MG63 (cell line): ENCODE measurements at regions not wholly inside any gene's neighbourhood (a gene's known extent, or its start where the extent isn't known, plus 50 kb on each side); places are given as distances from the start of the nearest gene placed in this dataset.

ENCODE experiments used
- DNase-seq: peaks from one replicate; pipeline ENCODE4 v3.0.0-alpha.2; 2020
- H3K27me3 ChIP-seq: fragments of 250-450 bp; sonication (Bioruptor Pico); 2 replicates; pipeline ENCODE4 v1.5.1; 2020; ENCODE audit warnings: mild to moderate bottlenecking, moderate library complexity
- H3K36me3 ChIP-seq: fragments of 250-450 bp; sonication (Bioruptor Pico); 2 replicates; pipeline ENCODE4 v1.5.1; 2020; ENCODE audit warnings: mild to moderate bottlenecking, moderate library complexity
- H3K4me3 ChIP-seq: fragments of 250-450 bp; sonication (Bioruptor Pico); 2 replicates; pipeline ENCODE4 v1.5.1; 2020; ENCODE audit warnings: mild to moderate bottlenecking, moderate library complexity
- H3K9me3 ChIP-seq: fragments of 250-450 bp; sonication (Bioruptor Pico); 2 replicates; pipeline ENCODE4 v1.5.1; 2020; ENCODE audit warnings: mild to moderate bottlenecking, moderate library complexity

DNA sequence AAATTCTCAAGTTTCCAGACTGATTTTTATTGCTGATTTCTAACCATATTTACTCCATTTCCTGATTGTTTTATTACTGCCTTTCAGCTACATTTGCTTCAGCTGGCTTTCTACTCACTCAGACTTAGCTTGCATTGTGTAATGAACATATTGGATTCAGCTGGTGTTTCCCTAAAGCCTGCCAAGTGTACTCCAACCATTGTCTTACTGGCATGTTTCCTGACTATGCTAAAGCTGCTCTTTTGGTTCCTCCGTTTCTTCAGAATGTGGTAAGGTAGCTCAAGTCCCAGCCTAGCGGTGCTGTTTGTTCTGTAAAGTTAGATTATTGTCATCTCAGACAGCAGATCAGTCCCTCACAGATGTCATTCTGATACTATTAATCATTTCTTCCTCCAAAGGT lies 53.1 kb upstream of the GLRA2 start:
- Histone ChIP-seq H3K4me3 (no peak overlapping the region), H3K36me3 (no peaks in the 10 kb centered on the region), H3K27me3 (no peaks in the 10 kb centered on the region), H3K9me3 (no peaks in the 10 kb centered on the region)
- DNase-seq: no peak

DNA sequence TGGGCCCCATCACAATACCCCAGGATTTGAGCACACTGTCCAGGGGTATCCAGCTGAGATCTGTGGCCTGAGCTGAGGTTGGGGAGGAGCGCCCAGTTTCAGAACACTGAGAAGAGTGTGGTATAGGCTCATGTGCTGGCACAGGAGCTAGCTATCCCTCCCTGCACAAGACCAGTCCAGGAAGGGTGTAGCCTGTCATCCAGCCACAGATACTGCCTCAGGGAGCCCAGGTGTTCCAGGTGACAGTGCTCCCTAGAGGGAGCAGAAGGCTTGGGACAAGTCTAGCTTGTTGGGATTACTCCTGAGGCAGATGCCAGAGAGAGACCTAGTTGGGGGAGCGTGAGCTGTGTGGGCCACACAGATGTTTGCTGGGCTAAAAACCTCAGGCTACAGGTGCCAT lies 79.6 kb upstream of the GLRA2 start:
- H3K36me3 ChIP-seq: no peaks in the 10 kb centered on the region
- no peaks in the 10 kb centered on the region for H3K27me3 ChIP-seq
- H3K4me3 ChIP-seq: no peak overlapping the region
- no peaks in the 10 kb centered on the region for H3K9me3 ChIP-seq
- no peak for DNase-seq

GRCh38 chrX:14448406-14448805 lies 80.9 kb upstream of the GLRA2 start:
- Histone ChIP-seq H3K27me3 (no peaks in the 10 kb centered on the region), H3K4me3 (no peak overlapping the region), H3K9me3 (no peaks in the 10 kb centered on the region), H3K36me3 (no peaks in the 10 kb centered on the region)
- no peak for DNase-seq

DNA sequence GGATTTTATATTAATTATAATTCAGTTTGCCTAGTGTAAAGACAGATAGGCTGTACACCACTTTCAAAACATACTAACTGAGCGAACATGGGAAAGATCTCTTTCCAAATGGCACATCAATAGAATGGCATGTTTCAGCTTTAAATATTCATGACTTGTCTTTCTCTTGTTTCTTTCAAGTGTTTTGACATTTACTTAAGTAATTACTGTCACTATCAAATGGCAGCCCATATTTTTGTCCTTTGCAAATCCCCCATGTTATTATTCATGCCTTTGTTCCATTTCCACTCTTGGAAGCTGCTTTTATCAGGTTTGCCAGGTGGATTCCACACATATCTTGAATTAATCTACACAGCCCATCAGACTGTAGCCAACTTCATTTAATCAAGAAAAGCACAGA lies 89.2 kb upstream of the GLRA2 start:
- H3K36me3 ChIP-seq: no peaks in the 10 kb centered on the region
- H3K4me3 ChIP-seq: no peak overlapping the region
- no peak for DNase-seq

GRCh38 chrX:14427614-14428013 lies 101.7 kb upstream of the GLRA2 start:
- no peak for DNase-seq
- Histone ChIP-seq H3K36me3 (no peaks in the 10 kb centered on the region), H3K27me3 (no peaks in the 10 kb centered on the region), H3K4me3 (no peak overlapping the region), H3K9me3 (no peaks in the 10 kb centered on the region)

More for the DNA sequence above, 89.2 kb upstream of the GLRA2 start:
- Histone ChIP-seq H3K9me3 (no peaks in the 10 kb centered on the region), H3K27me3 (no peaks in the 10 kb centered on the region)

DNA sequence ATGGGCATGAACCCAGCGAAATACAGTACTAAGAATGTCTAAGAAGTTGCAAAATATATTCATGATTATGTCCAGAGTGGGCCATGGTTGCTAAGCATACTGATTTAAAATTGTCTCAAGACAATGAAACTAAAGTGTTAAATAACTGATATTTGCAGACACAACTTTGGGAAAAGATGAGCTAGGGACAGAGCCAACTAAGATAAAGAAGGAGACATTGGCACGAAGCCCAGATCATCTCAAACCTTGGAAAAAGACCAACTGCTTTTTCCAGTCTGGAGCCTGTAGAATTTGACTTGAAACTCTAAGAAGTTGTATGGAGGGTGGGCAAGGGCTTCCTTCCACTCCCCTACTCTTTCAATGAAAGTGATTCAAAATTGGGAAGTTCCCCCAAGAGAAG lies 108.5 kb upstream of the GLRA2 start:
- no peaks in the 10 kb centered on the region for H3K9me3 ChIP-seq
- H3K36me3 ChIP-seq: no peaks in the 10 kb centered on the region
- no peak for DNase-seq
- H3K27me3 ChIP-seq: no peaks in the 10 kb centered on the region
- H3K4me3 ChIP-seq: no peak overlapping the region

DNA sequence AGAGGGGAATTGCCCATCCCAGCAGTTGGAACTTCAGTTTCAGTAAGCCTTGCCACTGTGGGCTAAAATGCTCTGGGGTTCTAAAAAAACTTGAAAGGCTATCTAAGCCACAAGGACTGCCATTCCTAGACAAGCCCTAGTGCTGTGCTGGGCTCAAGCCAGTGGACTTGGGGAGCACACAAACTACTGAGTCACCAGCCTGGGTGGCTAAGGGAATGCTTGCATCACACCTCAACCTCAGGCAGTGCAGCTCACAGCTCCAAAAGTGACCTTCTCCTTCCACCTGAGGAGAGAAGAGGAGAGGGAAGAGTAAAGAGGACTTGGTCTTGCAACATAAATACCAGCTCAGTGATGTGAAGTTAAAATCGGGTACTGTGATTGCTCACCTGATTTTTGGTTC lies 116.7 kb upstream of the GLRA2 start:
- DNase-seq: no peak
- Histone ChIP-seq H3K27me3 (no peaks in the 10 kb centered on the region), H3K36me3 (no peaks in the 10 kb centered on the region), H3K4me3 (no peak overlapping the region), H3K9me3 (no peaks in the 10 kb centered on the region)

- H3K27me3 ChIP-seq: no peaks in the 10 kb centered on the region
- no peaks in the 10 kb centered on the region for H3K9me3 ChIP-seq
- H3K4me3 ChIP-seq: no peak overlapping the region
- DNase-seq: no peak
- H3K36me3 ChIP-seq: no peaks in the 10 kb centered on the region
These were observed 118.0 kb upstream of the GLRA2 start for GRCh38 chrX:14411326-14411725.

GRCh38 chrX:14409341-14409740 lies 120.0 kb upstream of the GLRA2 start:
- Histone ChIP-seq H3K27me3 (no peaks in the 10 kb centered on the region), H3K36me3 (no peaks in the 10 kb centered on the region), H3K9me3 (no peaks in the 10 kb centered on the region), H3K4me3 (no peak overlapping the region)
- DNase-seq: no peak

GRCh38 chrX:14406225-14406624 lies 123.1 kb upstream of the GLRA2 start:
- no peaks in the 10 kb centered on the region for H3K27me3 ChIP-seq
- no peaks in the 10 kb centered on the region for H3K36me3 ChIP-seq
- H3K9me3 ChIP-seq: no peaks in the 10 kb centered on the region

DNA sequence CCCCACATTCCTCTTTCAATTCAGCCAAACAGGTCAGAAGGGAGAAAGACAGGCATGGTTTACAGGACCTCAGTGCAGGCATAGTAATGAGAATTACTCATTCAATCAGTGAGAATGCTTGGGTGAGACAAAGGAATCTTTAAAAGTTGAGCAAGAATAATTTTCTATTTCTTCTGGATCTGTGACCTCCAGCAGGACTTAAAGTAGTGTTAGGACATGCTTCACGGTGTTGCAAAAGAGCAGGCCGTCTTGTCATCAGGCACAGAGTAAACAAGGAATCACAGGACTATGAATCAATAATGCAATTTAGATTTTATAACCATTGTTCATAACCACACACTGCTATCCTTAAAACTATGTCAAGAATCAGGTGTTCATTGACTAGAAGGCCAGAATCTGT lies 130.6 kb upstream of the GLRA2 start:
- Histone ChIP-seq H3K36me3 (no peaks in the 10 kb centered on the region), H3K9me3 (no peaks in the 10 kb centered on the region), H3K4me3 (no peak overlapping the region), H3K27me3 (no peaks in the 10 kb centered on the region)
- DNase-seq: no peak

More at GRCh38 chrX:14406225-14406624, 123.1 kb upstream of the GLRA2 start:
- no peak overlapping the region for H3K4me3 ChIP-seq
- no peak for DNase-seq

- DNase-seq: no peak
These were observed 139.7 kb upstream of the GLRA2 start for GRCh38 chrX:14389682-14390081.

GRCh38 chrX:14386981-14387380 lies 142.4 kb upstream of the GLRA2 start:
- Histone ChIP-seq H3K36me3 (no peaks in the 10 kb centered on the region), H3K4me3 (no peak overlapping the region), H3K9me3 (no peaks in the 10 kb centered on the region), H3K27me3 (no peaks in the 10 kb centered on the region)
- no peak for DNase-seq

More at GRCh38 chrX:14389682-14390081, 139.7 kb upstream of the GLRA2 start:
- Histone ChIP-seq H3K27me3 (no peaks in the 10 kb centered on the region), H3K9me3 (no peaks in the 10 kb centered on the region), H3K36me3 (no peaks in the 10 kb centered on the region), H3K4me3 (no peak overlapping the region)

DNA sequence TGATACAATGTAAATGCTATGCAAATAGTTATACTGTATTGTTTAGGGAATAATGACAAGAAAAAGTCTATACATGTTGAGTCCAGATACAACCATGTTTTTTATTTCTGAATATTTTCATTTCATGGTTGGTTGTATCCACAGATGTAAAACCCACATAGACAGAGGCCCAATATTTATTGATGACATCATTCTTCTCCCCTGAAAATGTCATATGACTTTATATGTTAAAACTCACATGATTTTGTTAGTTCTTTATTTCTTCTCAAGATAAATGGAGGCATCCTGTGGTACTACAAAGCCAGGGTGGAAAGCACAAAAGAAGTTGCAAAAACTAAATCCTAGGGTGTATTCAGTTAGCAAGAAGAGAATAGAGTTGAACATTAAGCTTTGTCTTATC lies 149.3 kb upstream of the GLRA2 start:
- DNase-seq: no peak
- H3K36me3 ChIP-seq: no peaks in the 10 kb centered on the region
- H3K27me3 ChIP-seq: no peaks in the 10 kb centered on the region
- no peak overlapping the region for H3K4me3 ChIP-seq
- H3K9me3 ChIP-seq: no peaks in the 10 kb centered on the region

- no peak for DNase-seq
- no peaks in the 10 kb centered on the region for H3K9me3 ChIP-seq
- H3K27me3 ChIP-seq: no peaks in the 10 kb centered on the region
- no peak overlapping the region for H3K4me3 ChIP-seq
- H3K36me3 ChIP-seq: no peaks in the 10 kb centered on the region
These were observed 151.9 kb upstream of the GLRA2 start for GRCh38 chrX:14377427-14377826.

- H3K4me3 ChIP-seq: no peak overlapping the region
- DNase-seq: peak; percentile 1
These were observed 165.6 kb upstream of the GLRA2 start for GRCh38 chrX:14363728-14364127.

DNA sequence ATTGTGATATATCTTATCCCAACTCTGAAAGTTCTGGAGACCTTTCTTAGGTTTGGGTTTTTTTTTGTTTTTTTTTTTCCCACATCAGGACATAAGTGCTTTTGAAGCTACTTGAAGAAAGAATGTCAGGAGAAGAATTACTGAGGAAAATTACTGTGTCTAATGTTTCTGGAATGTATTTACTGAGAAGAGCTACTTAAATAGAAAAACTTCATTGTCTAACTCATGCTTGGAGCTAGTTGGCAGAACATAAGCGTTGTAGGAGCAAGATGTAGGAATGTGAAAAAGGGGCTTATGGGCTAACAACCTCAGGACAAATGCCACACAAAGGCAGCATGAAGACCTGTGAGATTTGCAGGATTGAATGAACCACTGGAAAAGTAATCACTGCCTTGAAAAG lies 166.6 kb upstream of the GLRA2 start:
- no peaks in the 10 kb centered on the region for H3K9me3 ChIP-seq
- H3K4me3 ChIP-seq: no peak overlapping the region
- no peak for DNase-seq
- no peaks in the 10 kb centered on the region for H3K36me3 ChIP-seq
- H3K27me3 ChIP-seq: no peaks in the 10 kb centered on the region

More at GRCh38 chrX:14363728-14364127, 165.6 kb upstream of the GLRA2 start:
- Histone ChIP-seq H3K27me3 (no peaks in the 10 kb centered on the region), H3K36me3 (no peaks in the 10 kb centered on the region), H3K9me3 (no peaks in the 10 kb centered on the region)

DNA sequence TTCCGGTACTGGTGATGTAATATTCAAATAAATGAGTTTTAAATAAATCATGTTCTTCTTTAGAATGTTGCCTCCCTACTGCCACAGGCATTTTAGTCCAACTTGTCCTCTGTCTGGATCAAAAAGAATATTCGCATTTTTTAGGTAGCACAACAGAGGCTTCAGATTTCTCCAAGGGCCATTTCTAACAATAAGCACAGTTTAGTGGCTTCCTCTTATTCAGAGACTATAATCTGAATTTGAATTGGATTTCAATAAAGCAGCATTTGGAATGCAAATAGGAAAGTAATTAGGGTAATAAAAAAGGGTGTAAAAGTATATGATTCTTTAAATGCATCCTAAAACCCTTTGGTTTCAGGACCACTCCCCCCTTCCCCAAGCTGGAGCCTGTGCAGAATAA lies 167.9 kb upstream of the GLRA2 start:
- DNase-seq: no peak
- no peaks in the 10 kb centered on the region for H3K9me3 ChIP-seq
- H3K4me3 ChIP-seq: no peak overlapping the region
- H3K27me3 ChIP-seq: no peaks in the 10 kb centered on the region
- H3K36me3 ChIP-seq: no peaks in the 10 kb centered on the region

DNA sequence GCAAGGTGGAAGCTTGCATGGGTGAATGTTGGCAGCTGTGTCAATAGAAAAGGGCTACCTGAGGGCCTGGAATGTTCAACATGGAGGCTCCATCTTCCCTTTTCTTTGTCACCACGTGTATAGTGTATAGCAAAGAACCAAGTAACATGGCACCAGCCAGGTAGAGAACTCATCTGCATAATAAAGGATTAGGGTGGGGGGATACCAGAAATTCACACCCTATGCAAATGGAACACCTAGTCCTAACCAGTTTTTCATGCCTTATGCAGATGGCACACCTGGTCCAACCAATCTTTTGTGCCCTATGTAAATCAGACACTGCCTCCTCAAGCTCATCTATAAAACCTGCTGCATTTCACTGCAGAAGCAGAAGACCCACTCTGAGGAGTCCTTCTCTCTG lies 169.6 kb upstream of the GLRA2 start:
- H3K27me3 ChIP-seq: no peaks in the 10 kb centered on the region
- DNase-seq: no peak
- no peaks in the 10 kb centered on the region for H3K36me3 ChIP-seq
- H3K9me3 ChIP-seq: no peaks in the 10 kb centered on the region
- no peak overlapping the region for H3K4me3 ChIP-seq
